PC-9 (cell line): ENCODE measurements at regions not wholly inside any gene's neighbourhood (a gene's known extent, or its start where the extent isn't known, plus 50 kb on each side); places are given as distances from the start of the nearest gene placed in this dataset.

Experiments used
- BruUV-seq: library from RNA; stranded (reverse); fragments of 400-500 nt; replicated peaks from 2 replicates; lab custom pipeline; 2021; lab: Mats Ljungman, UMichigan
- CTCF ChIA-PET: fragments of 300-600 bp; sonication (Branson Sonifier 250); formaldehyde crosslinking; loops from one replicate; lab custom pipeline; 2022; ENCODE audit warnings: antibody characterized with exemption; lab: Charles Lee
- POLR2A ChIA-PET: fragments of 300-600 bp; sonication (Branson Sonifier 250); formaldehyde crosslinking; loops from one replicate; lab custom pipeline; 2022; ENCODE audit warnings: antibody characterized with exemption; ENCODE audit not compliant: unreplicated experiment; lab: Charles Lee
- DNase-seq, 2 experiments: peaks; one replicate each; pipeline versions ENCODE4 v3.0.0 to v3.0.0-alpha.2; 2015 to 2022; ENCODE audit warnings: mixed read lengths in 1 of 2
- H2AFZ ChIP-seq: fragments of 200-600 bp; sonication (generic); 2 replicates; pipeline ENCODE4 v1.8.1; 2017; ENCODE audit warnings: antibody characterized with exemption
- H3F3A ChIP-seq: fragments of 200-600 bp; sonication (generic); 2 replicates; pipeline ENCODE4 v1.8.1; 2017; ENCODE audit warnings: antibody characterized with exemption, mild to moderate bottlenecking, low read depth; ENCODE audit not compliant: insufficient read depth
- H3K27ac ChIP-seq: fragments of 200-600 bp; sonication (generic); 2 replicates; pipeline ENCODE4 v1.6.1; 2016; ENCODE audit warnings: mixed run types
- H3K27me3 ChIP-seq: fragments of 200-600 bp; sonication (generic); 2 replicates; pipeline ENCODE4 v1.6.1; 2016; ENCODE audit warnings: low read depth, mixed run types; ENCODE audit not compliant: insufficient read depth
- H3K36me3 ChIP-seq: fragments of 200-600 bp; sonication (generic); 2 replicates; pipeline ENCODE4 v1.6.1; 2016; ENCODE audit warnings: low read depth, mixed run types
- H3K4me1 ChIP-seq: fragments of 200-600 bp; sonication (generic); replicated peaks from 2 replicates; pipeline ENCODE4 v1.6.1; 2016; ENCODE audit warnings: mixed run types; ENCODE audit not compliant: insufficient read depth
- H3K4me2 ChIP-seq: fragments of 200-600 bp; sonication (generic); 2 replicates; pipeline ENCODE4 v1.6.1; 2017; ENCODE audit warnings: mixed run types
- H3K4me3 ChIP-seq: fragments of 200-600 bp; sonication (generic); 2 replicates; pipeline ENCODE4 v1.6.1; 2016; ENCODE audit warnings: mixed run types
- H3K79me2 ChIP-seq: fragments of 200-600 bp; sonication (generic); 2 replicates; pipeline ENCODE4 v1.6.1; 2017; ENCODE audit warnings: low read depth, mixed run types
- H3K9me2 ChIP-seq: fragments of 200-600 bp; sonication (generic); 2 replicates; pipeline ENCODE4 v1.8.1; 2017; ENCODE audit warnings: mild to moderate bottlenecking; ENCODE audit not compliant: insufficient read depth
- H3K9me3 ChIP-seq: fragments of 200-600 bp; sonication (generic); 2 replicates; pipeline ENCODE4 v1.8.1; 2016; ENCODE audit warnings: low read depth; ENCODE audit not compliant: insufficient read depth
- H4K20me1 ChIP-seq: fragments of 200-600 bp; sonication (generic); 2 replicates; pipeline ENCODE4 v1.8.1; 2017; ENCODE audit not compliant: insufficient read depth
- CTCF ChIP-seq: fragments of 200-600 bp; sonication (generic); conservative IDR thresholded peaks from 2 replicates; pipeline ENCODE4 v1.6.1; 2017; ENCODE audit warnings: mixed run types, antibody characterized with exemption, mild to moderate bottlenecking, moderate library complexity
- EZH2 ChIP-seq: fragments of 200-600 bp; sonication (generic); IDR thresholded peaks from 2 replicates; pipeline ENCODE4 v1.8.0; 2017; ENCODE audit warnings: antibody characterized with exemption, low read depth
- intact Hi-C: fragments of 100-400 bp; cut with micrococcal nuclease; formaldehyde crosslinking; loops from one replicate; pipeline ENCODE4 v1.10.0; 2022; ENCODE audit not compliant: unreplicated experiment

- H4K20me1 ChIP-seq: no peaks in the 10 kb centered on the region
- no peak overlapping the region for H3K4me2 ChIP-seq
- ChIA-PET CTCF (no interaction called here), POLR2A (no interaction called here)
- no peaks in the 10 kb centered on the region for H3F3A ChIP-seq
- no peaks in the 10 kb centered on the region for H3K27me3 ChIP-seq
- TF ChIP-seq EZH2 (no peak), CTCF (no peak)
- H2AFZ ChIP-seq: no peak overlapping the region
- no peaks in the 10 kb centered on the region for H3K36me3 ChIP-seq
- no TSS peak for BruUV-seq
- H3K79me2 ChIP-seq: no peaks in the 10 kb centered on the region
- no peaks in the 10 kb centered on the region for H3K4me1 ChIP-seq
- intact Hi-C loops: loop anchor here (10.0 kb wide), 1 partner anchor 145 kb away; no protein-coding TSS in a partner anchor
- no peak overlapping the region for H3K27ac ChIP-seq
- DNase-seq: no peak
- no peaks in the 10 kb centered on the region for H3K9me2 ChIP-seq
- no peaks in the 10 kb centered on the region for H3K9me3 ChIP-seq
- no peak overlapping the region for H3K4me3 ChIP-seq
These were observed 371.8 kb upstream of the RPS23 start for GRCh38 chr5:82649943-82650342.

- CTCF ChIA-PET: no interaction called here
- Histone ChIP-seq H3K4me1 (no peaks in the 10 kb centered on the region), H3K79me2 (no peaks in the 10 kb centered on the region), H3K4me2 (no peak overlapping the region), H3K9me2 (no peaks in the 10 kb centered on the region), H3K4me3 (no peak overlapping the region), H3K27me3 (no peaks in the 10 kb centered on the region), H4K20me1 (no peaks in the 10 kb centered on the region), H3K9me3 (no peaks in the 10 kb centered on the region), H3K27ac (no peak overlapping the region), H3F3A (no peaks in the 10 kb centered on the region), H3K36me3 (no peaks in the 10 kb centered on the region), H2AFZ (no peak overlapping the region)
- intact Hi-C loops: loop anchor here (5.0 to 10.0 kb wide), 3 partner anchors 150 to 918 kb away; no protein-coding TSS in a partner anchor
- no TSS peak for BruUV-seq
- DNase-seq: no peak
- TF ChIP-seq EZH2 (no peak), CTCF (no peak)
- POLR2A ChIA-PET: no interaction called here
These were observed 366.6 kb upstream of the RPS23 start for GRCh38 chr5:82644766-82645165.

DNA sequence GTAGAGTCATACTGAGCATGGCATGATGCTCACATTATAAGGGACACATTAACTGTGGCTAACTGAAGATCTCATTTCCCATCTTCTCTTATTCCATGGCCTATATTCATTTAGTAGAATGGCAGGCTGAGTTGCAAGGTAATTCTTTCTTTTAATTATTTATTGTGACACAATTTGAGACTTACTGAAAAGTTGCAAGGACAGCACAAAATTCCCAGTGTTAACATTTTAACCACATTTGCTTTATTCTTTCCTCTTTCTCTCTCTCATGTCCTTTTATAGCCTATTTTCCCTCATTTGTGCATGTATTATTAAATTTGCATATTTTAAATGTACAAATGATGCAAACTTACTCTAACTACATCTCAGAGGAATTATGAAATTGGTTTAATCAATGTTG lies 366.1 kb upstream of the RPS23 start:
- ChIA-PET POLR2A (no interaction called here), CTCF (no interaction called here)
- Histone ChIP-seq H3K79me2 (no peaks in the 10 kb centered on the region), H3K4me2 (no peak overlapping the region), H3K4me1 (no peaks in the 10 kb centered on the region), H3K9me3 (no peaks in the 10 kb centered on the region), H3K36me3 (no peaks in the 10 kb centered on the region), H3K27me3 (no peaks in the 10 kb centered on the region), H3F3A (no peaks in the 10 kb centered on the region), H3K9me2 (no peaks in the 10 kb centered on the region), H2AFZ (no peak overlapping the region), H3K4me3 (no peak overlapping the region), H3K27ac (no peak overlapping the region), H4K20me1 (no peaks in the 10 kb centered on the region)
- no peak for TF ChIP-seq CTCF
- TF ChIP-seq EZH2: no peak
- intact Hi-C loops: loop anchor here (5.0 to 10.0 kb wide), 3 partner anchors 151 to 918 kb away; no protein-coding TSS in a partner anchor
- no TSS peak for BruUV-seq
- no peak for DNase-seq
